Retinal pigment epithelial cell (primary cell): ENCODE measurements at regions not wholly inside any gene's neighbourhood (a gene's known extent, or its start where the extent isn't known, plus 50 kb on each side); places are given as distances from the start of the nearest gene placed in this dataset.
"Not testable (repeated sequence)": the region's sequence is repeated elsewhere in the genome, so short reads cannot be mapped to it uniquely, and the experiment has no call there.

Source experiments
- DNase-seq: peaks from one replicate; pipeline ENCODE4 v3.0.0-alpha.2; 2010; ENCODE audit warnings: low read depth
- H3K4me3 ChIP-seq: 2 replicates; pipeline ENCODE4 v1.5.1; 2011; ENCODE audit warnings: mild to moderate bottlenecking, low read length, control low read depth, moderate library complexity
- TF ChIP-seq, protein P1 (sequence below): conservative IDR thresholded peaks from 2 replicates; pipeline ENCODE4 v1.5.1; 2011; ENCODE audit warnings: low read depth, low read length, control low read depth, inconsistent platforms

DNA sequence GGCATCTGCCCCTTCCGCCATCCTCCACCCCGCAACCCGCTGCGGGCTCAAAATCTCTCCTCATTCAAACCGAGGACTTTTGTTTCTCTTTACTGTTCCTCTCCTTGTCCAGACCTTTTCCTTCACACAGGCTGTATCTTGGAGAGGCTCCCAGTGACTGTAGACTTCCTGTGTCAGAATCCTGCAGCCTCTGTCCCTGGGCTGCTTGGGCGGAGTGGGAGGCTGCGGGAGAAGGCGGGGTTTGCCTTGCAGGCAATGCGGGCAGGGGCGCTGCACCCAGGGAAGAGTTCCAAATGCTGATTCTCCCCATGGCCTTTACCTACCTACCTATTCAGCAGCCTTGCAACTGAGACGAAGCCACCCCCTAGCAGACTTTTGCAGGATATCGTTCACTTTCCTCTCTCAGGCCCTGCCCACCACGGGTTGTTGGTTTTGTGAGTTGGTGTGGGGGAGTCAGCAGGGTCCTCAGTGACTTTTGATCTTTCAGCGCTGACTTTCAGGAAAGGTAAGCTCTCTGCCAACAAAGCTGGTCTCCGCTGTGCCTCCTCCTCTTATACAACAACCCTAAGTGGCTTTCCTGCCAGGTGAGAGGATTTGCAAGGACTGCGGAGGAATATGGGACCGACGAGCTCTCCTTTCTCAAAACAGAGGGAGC is 79.0 kb upstream of the KCNA1 start:
- DNase-seq, result no peak
- no peak overlapping the region for H3K4me3 ChIP-seq
- TF ChIP-seq, protein P1, sequence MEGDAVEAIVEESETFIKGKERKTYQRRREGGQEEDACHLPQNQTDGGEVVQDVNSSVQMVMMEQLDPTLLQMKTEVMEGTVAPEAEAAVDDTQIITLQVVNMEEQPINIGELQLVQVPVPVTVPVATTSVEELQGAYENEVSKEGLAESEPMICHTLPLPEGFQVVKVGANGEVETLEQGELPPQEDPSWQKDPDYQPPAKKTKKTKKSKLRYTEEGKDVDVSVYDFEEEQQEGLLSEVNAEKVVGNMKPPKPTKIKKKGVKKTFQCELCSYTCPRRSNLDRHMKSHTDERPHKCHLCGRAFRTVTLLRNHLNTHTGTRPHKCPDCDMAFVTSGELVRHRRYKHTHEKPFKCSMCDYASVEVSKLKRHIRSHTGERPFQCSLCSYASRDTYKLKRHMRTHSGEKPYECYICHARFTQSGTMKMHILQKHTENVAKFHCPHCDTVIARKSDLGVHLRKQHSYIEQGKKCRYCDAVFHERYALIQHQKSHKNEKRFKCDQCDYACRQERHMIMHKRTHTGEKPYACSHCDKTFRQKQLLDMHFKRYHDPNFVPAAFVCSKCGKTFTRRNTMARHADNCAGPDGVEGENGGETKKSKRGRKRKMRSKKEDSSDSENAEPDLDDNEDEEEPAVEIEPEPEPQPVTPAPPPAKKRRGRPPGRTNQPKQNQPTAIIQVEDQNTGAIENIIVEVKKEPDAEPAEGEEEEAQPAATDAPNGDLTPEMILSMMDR, result no peak

DNA sequence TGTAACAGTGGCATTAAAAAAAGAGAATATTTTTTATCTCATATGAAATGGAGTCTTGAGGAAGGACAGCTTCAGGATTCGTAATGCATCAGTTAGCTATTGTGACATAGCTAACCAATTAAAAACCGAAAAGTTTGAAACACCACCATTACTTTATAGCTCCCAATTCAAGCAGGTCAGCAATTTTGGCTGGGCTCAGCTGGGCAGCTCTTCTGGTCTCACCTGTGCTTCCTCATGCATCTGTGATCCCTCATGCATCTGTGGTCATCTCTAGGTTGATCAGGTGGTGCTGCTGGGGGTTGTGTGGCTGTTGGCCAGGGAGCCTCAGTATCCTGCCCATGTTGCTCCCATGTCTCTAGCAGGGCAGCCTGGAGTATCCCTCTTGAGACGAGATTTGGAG is 76.7 kb upstream of the KCNA1 start:
- TF ChIP-seq, protein P1, result no peak
- no peak for DNase-seq
- H3K4me3 ChIP-seq, result no peak overlapping the region

DNA sequence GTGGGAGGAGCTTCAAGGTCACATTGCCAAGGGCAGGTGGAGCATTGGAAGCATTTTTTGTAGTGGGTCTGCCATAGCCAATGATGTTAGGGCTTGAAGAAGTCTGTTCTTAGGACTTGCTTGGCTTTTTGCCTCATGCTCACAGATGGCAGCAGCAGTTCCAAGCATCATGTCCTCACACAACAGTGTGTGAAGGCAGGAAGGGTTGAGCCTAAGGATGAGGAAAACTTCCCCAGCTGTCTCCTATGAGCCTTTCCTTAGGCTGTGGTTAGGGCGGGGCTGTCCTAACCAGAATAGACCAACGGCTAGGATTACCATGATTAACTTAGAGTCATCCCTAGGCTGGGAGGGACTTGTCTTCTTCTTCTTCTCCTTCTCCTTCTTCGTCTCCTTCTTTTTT is 76.2 kb upstream of the KCNA1 start:
- no peak overlapping the region for H3K4me3 ChIP-seq
- TF ChIP-seq, protein P1, result no peak
- no peak for DNase-seq

DNA sequence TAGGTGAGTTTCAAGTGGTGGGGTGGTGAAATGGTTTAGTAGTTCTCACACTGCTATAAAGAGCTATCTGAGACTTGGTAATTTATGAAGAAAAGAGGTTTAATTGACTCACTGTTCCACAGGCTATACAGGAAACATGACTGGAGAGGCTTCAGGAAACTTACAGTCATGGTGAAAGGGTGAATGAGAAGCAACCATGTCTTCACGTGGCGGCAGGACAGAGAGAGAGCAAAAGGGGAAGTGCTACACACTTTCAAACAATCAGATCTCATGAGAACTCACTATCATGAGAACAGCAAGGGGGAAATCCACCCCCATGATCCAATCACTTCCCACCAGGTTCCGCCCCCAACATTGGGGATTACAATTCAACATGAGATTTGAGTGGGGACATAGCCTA is 67.3 kb upstream of the KCNA1 start:
- not testable (repeated sequence) for H3K4me3 ChIP-seq, DNase-seq

DNA sequence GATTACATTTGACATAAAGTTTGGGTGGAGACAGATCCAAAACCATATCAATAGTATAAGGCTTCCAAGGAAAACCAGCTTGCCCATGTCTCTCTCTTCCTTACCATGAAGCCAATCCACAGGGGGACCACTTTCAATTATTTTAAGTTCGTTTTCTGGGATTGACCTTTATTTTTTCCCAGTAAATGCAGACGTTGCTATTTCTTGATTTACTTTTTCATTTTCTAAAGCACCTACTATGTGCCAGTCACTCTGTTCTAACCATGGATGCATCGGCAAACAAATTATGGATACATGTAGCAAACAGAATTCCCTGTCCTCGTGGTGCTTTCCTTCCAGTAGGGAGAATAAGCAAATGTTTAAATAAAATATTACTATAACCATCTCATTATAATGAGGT is 65.8 kb upstream of the KCNA1 start:
- TF ChIP-seq, protein P1, result no peak
- no peak overlapping the region for H3K4me3 ChIP-seq
- no peak for DNase-seq

DNA sequence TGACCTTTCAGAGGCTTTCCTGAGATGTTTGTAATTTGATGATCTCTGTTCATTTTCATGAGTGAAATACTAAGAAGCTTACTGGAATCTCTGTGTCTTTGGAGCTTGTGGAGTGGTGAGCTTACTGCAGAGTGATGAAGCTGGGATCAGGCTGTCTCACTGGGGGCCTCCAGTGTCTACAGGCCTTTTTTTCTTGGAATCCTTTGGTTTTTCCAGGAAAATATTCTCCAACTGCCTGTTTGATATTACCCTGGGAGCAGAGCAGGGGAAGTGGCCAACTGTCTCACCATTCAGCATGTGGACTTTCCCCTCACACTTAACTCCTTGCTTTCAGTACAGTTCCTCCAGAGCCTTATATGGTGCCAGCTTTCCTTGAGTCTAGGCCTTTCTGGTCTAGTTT is 62.0 kb upstream of the KCNA1 start:
- DNase-seq, result no peak
- H3K4me3 ChIP-seq, result no peak overlapping the region
- TF ChIP-seq, protein P1, result no peak

DNA sequence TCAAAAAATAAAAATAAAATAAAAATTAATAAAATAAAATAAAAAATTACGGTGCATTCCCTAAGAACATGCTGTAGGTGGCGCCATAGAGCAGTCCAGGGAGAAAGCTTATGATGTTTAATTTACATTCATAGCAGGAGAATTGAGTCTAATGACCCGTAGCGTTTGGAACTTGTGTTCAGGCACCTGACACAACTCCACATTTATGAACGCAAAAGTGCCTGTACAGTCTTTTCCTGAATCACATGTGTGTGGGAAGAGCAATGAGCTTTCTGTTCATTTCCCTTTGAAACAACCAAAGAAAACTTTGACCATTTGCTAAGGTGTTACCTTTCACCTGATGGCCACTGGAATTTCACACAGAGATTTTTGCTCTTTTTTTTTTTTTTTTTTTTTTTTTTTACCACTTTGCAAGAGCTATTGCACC is 60.6 kb upstream of the KCNA1 start:
- DNase-seq, result no peak
- H3K4me3 ChIP-seq, result no peak overlapping the region
- TF ChIP-seq, protein P1, result peak; percentile 91
